ENCODE measurements at regions not wholly inside any gene's neighbourhood (a gene's known extent, or its start where the extent isn't known, plus 50 kb on each side); places are given as distances from the start of the nearest gene placed in this dataset.

DNA sequence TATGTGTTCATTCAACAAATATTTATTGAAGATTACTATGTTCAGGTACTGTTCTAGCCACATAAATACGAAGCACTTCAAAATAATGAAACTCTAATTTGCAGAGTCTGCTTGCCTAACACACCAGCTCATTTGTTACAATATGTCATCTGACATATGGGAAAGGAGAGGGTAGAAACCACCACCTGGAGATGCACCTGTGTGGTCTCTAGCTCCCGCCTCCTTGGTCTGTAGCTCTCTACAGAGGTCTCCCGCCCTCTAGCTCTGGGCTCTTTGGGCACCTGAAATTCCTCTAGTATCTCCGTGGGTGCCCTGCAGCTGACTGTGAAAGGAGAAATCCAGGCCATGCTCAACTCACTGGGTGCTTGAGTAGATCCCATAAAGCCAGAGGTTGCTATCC is 51.4 kb upstream of the DBX1 start:
- no peak for TF ChIP-seq ZNF8 (CRISPR knock-in tag; IDR thresholded peaks at IDR 0.05)
- no peak for TF ChIP-seq PPARA (CRISPR knock-in tag; IDR thresholded peaks at IDR 0.05; ENCODE audit: borderline replicate concordance)
- TF ChIP-seq BACH2 (CRISPR knock-in tag; IDR thresholded peaks at IDR 0.05; ENCODE audit: borderline replicate concordance), result no peak
- TF ChIP-seq, protein P1, sequence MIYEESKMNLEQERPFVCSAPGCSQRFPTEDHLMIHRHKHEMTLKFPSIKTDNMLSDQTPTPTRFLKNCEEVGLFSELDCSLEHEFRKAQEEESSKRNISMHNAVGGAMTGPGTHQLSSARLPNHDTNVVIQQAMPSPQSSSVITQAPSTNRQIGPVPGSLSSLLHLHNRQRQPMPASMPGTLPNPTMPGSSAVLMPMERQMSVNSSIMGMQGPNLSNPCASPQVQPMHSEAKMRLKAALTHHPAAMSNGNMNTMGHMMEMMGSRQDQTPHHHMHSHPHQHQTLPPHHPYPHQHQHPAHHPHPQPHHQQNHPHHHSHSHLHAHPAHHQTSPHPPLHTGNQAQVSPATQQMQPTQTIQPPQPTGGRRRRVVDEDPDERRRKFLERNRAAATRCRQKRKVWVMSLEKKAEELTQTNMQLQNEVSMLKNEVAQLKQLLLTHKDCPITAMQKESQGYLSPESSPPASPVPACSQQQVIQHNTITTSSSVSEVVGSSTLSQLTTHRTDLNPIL (CRISPR knock-in tag; IDR thresholded peaks at IDR 0.05; ENCODE audit: low read depth), result no peak

Measured in SK-N-SH treated with all-trans-retinoic acid at 6 μM for 48 hours (cell line).